ENCODE measurements at regions not wholly inside any gene's neighbourhood (a gene's known extent, or its start where the extent isn't known, plus 50 kb on each side); places are given as distances from the start of the nearest gene placed in this dataset.
A peak's percentile ranks its signal among the peaks of the same experiment; 100 is the strongest.

DNA sequence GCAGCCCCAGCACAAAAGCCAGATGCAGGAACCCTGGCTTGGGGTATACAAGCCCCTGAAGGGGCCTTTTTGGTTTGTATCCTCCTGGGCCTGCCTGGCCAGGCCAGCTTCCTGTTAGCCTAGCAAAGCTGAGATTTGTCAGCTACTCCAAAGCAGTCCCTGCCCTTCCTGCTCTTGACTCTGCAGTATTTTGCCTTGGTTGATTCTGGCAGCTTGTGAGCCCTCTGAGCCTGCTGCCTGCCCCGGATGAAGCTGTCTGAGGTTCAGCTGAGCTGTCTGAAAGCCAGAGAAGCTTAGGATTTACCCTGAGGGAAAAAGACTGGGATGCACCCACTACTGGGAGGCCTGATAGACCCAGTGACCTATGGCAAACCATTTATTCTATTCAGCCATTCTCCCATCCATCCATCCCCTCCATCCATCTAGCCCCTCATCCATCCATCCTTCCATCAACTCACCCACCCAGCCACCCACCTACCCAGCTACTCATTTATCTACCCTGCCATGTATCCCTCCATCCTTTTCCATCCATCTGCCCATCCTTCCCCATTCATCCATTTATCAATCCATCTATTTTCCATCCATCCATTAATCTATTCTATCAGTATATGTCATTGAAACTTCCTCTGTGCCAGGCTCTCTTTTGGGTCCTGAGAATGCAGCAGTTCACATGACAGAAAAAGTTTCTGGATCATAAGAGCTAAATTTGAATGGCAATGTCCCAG lies 307.5 kb downstream of the DHX35 start:
- Histone ChIP-seq H3K4me2 (ENCODE audit: low read depth, low read length, poor library complexity, severe bottlenecking) (no peak overlapping the region), H3K9ac (ENCODE audit: low read length) (no peak overlapping the region), H2AFZ (ENCODE audit: low read depth, low read length, severe bottlenecking) (no peak overlapping the region), H3K36me3 (ENCODE audit: low read length) (no peaks in the 10 kb centered on the region), H3K4me3 (ENCODE audit: insufficient read depth, low read length, poor library complexity, severe bottlenecking) (no peak overlapping the region), H3F3A (ENCODE audit: insufficient read depth) (no peaks in the 10 kb centered on the region), H3K79me2 (ENCODE audit: insufficient read depth, low read length) (no peaks in the 10 kb centered on the region), H4K20me1 (ENCODE audit: low read depth, low read length) (no peaks in the 10 kb centered on the region), H3K9me3 (ENCODE audit: insufficient read depth, low read length) (no peaks in the 10 kb centered on the region), H3K27me3 (ENCODE audit: low read length) (no peaks in the 10 kb centered on the region), H3K9me2 (replicated peaks; ENCODE audit: insufficient read depth, low read length) (no peaks in the 10 kb centered on the region), H3K27ac (ENCODE audit: low read depth, low read length) (no peak overlapping the region)
- TF ChIP-seq, protein P1, sequence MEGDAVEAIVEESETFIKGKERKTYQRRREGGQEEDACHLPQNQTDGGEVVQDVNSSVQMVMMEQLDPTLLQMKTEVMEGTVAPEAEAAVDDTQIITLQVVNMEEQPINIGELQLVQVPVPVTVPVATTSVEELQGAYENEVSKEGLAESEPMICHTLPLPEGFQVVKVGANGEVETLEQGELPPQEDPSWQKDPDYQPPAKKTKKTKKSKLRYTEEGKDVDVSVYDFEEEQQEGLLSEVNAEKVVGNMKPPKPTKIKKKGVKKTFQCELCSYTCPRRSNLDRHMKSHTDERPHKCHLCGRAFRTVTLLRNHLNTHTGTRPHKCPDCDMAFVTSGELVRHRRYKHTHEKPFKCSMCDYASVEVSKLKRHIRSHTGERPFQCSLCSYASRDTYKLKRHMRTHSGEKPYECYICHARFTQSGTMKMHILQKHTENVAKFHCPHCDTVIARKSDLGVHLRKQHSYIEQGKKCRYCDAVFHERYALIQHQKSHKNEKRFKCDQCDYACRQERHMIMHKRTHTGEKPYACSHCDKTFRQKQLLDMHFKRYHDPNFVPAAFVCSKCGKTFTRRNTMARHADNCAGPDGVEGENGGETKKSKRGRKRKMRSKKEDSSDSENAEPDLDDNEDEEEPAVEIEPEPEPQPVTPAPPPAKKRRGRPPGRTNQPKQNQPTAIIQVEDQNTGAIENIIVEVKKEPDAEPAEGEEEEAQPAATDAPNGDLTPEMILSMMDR (IDR thresholded peaks at IDR 0.05; ENCODE audit: insufficient read depth, low read length, poor library complexity, severe bottlenecking), result no peak
- TF ChIP-seq EZH2phosphoT487 (conservative IDR thresholded peaks at IDR 0.05; ENCODE audit: low read length), result no peak

DNA sequence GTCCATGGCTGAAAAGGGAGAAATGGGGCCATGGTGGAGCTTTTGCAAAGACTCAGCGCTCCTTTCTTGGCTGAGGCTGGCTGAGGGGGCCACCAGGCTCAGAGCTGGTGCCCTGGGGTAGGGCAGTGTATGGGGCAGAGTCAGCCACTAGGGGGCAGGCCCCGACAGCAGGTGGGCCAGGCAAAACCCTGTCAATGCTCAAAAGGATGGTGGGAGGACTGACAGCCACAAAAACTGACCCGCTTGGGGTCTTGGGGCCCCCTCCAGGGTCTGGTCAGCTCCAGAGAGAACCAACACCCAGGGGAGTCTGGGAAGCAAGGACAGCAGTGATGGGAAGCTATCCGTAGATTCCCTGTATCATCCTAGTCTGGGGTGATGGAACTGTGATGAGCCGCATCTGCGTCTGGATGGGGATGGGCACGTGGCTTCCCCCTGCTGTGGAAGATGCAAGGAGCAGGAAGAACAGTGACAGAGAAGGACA lies 306.9 kb downstream of the DHX35 start:
- Histone ChIP-seq H3K27me3 (ENCODE audit: low read length) (no peaks in the 10 kb centered on the region), H3K4me2 (ENCODE audit: low read depth, low read length, poor library complexity, severe bottlenecking) (no peak overlapping the region), H3K27ac (ENCODE audit: low read depth, low read length) (no peak overlapping the region), H3K9me3 (ENCODE audit: insufficient read depth, low read length) (no peaks in the 10 kb centered on the region), H3K9me2 (replicated peaks; ENCODE audit: insufficient read depth, low read length) (no peaks in the 10 kb centered on the region), H4K20me1 (ENCODE audit: low read depth, low read length) (no peaks in the 10 kb centered on the region), H2AFZ (ENCODE audit: low read depth, low read length, severe bottlenecking) (no peak overlapping the region), H3K9ac (ENCODE audit: low read length) (no peak overlapping the region), H3K4me3 (ENCODE audit: insufficient read depth, low read length, poor library complexity, severe bottlenecking) (no peak overlapping the region), H3F3A (ENCODE audit: insufficient read depth) (no peaks in the 10 kb centered on the region), H3K36me3 (ENCODE audit: low read length) (no peaks in the 10 kb centered on the region), H3K79me2 (ENCODE audit: insufficient read depth, low read length) (no peaks in the 10 kb centered on the region)
- TF ChIP-seq, protein P1 (IDR thresholded peaks at IDR 0.05; ENCODE audit: insufficient read depth, low read length, poor library complexity, severe bottlenecking), result peak; percentile 67
- no peak for TF ChIP-seq EZH2phosphoT487 (conservative IDR thresholded peaks at IDR 0.05; ENCODE audit: low read length)

GRCh38 chr20:39268491-39268951 lies 306.4 kb downstream of the DHX35 start:
- TF ChIP-seq EZH2phosphoT487 (conservative IDR thresholded peaks at IDR 0.05; ENCODE audit: low read length), result no peak
- TF ChIP-seq, protein P1 (IDR thresholded peaks at IDR 0.05; ENCODE audit: insufficient read depth, low read length, poor library complexity, severe bottlenecking), result no peak
- no peaks in the 10 kb centered on the region for H3K9me2 ChIP-seq (replicated peaks; ENCODE audit: insufficient read depth, low read length)
- no peak overlapping the region for H3K27ac ChIP-seq (ENCODE audit: low read depth, low read length)

More at GRCh38 chr20:39268491-39268951, 306.4 kb downstream of the DHX35 start:
- Histone ChIP-seq H3K4me2 (ENCODE audit: low read depth, low read length, poor library complexity, severe bottlenecking) (no peak overlapping the region), H3K9me3 (ENCODE audit: insufficient read depth, low read length) (no peaks in the 10 kb centered on the region), H3K27me3 (ENCODE audit: low read length) (no peaks in the 10 kb centered on the region), H4K20me1 (ENCODE audit: low read depth, low read length) (no peaks in the 10 kb centered on the region), H2AFZ (ENCODE audit: low read depth, low read length, severe bottlenecking) (no peak overlapping the region), H3K9ac (ENCODE audit: low read length) (no peak overlapping the region), H3K79me2 (ENCODE audit: insufficient read depth, low read length) (no peaks in the 10 kb centered on the region), H3F3A (ENCODE audit: insufficient read depth) (no peaks in the 10 kb centered on the region), H3K4me3 (ENCODE audit: insufficient read depth, low read length, poor library complexity, severe bottlenecking) (no peak overlapping the region), H3K36me3 (ENCODE audit: low read length) (no peaks in the 10 kb centered on the region)

Measured in SU-DHL-6 (cell line).